GM19328 (cell line): ENCODE measurements at regions not wholly inside any gene's neighbourhood (a gene's known extent, or its start where the extent isn't known, plus 50 kb on each side); places are given as distances from the start of the nearest gene placed in this dataset.

Experiments
- ATAC-seq: cut with Tn5 transposase; IDR thresholded peaks from one replicate; pipeline ENCODE4 v1.9.1; 2021; ENCODE audit warnings: mild to moderate bottlenecking, moderate library complexity; ENCODE audit not compliant: unreplicated experiment

GRCh38 chr11:32003335-32003734, 87.5 kb upstream of the RCN1 start:
- no peak for ATAC-seq

GRCh38 chr11:32002311-32002710, 88.6 kb upstream of the RCN1 start:
- ATAC-seq: no peak

- no peak for ATAC-seq
Measured at GRCh38 chr11:31997955-31998354, 92.9 kb upstream of the RCN1 start.

GRCh38 chr11:31996159-31996881, 94.6 kb upstream of the RCN1 start:
- no peak for ATAC-seq

- ATAC-seq: peak; percentile 79
Measured at GRCh38 chr11:31995525-31996094, 95.3 kb upstream of the RCN1 start.

- no peak for ATAC-seq
Measured at GRCh38 chr11:31995032-31995431, 95.8 kb upstream of the RCN1 start.

- ATAC-seq: no peak
Measured at GRCh38 chr11:31987118-31988005, 103.5 kb upstream of the RCN1 start.

- ATAC-seq: no peak
Measured at GRCh38 chr11:31986201-31986889, 104.5 kb upstream of the RCN1 start.

GRCh38 chr11:31981457-31981856, 109.4 kb upstream of the RCN1 start:
- ATAC-seq: no peak

- no peak for ATAC-seq
Measured at GRCh38 chr11:31977343-31977742, 113.5 kb upstream of the RCN1 start.

GRCh38 chr11:31974366-31975136, 116.3 kb upstream of the RCN1 start:
- no peak for ATAC-seq

- no peak for ATAC-seq
Measured at GRCh38 chr11:31973172-31973571, 117.7 kb upstream of the RCN1 start.

- no peak for ATAC-seq
Measured at GRCh38 chr11:31972623-31973022, 118.3 kb upstream of the RCN1 start.

GRCh38 chr11:31969359-31969702, 121.5 kb upstream of the RCN1 start:
- ATAC-seq: no peak

GRCh38 chr11:31968461-31969358, 122.2 kb upstream of the RCN1 start:
- no peak for ATAC-seq

- ATAC-seq: no peak
Measured at GRCh38 chr11:31967404-31968130, 123.3 kb upstream of the RCN1 start.

- ATAC-seq: no peak
Measured at GRCh38 chr11:31966846-31967245, 124.0 kb upstream of the RCN1 start.

GRCh38 chr11:31964181-31964580, 126.7 kb upstream of the RCN1 start:
- no peak for ATAC-seq

- no peak for ATAC-seq
Measured at GRCh38 chr11:31960126-31960525, 130.7 kb upstream of the RCN1 start.
